NCI-H1105 (cell line): ENCODE measurements at regions not wholly inside any gene's neighbourhood (a gene's known extent, or its start where the extent isn't known, plus 50 kb on each side); places are given as distances from the start of the nearest gene placed in this dataset.
A peak's percentile ranks its signal among the peaks of the same experiment; 100 is the strongest.
"Not testable (repeated sequence)": the region's sequence is repeated elsewhere in the genome, so short reads cannot be mapped to it uniquely, and the experiment has no call there.

Source experiments
- DNase-seq: peaks from one replicate; lab custom pipeline; 2025; lab: John Stamatoyannopoulos, UW

DNA sequence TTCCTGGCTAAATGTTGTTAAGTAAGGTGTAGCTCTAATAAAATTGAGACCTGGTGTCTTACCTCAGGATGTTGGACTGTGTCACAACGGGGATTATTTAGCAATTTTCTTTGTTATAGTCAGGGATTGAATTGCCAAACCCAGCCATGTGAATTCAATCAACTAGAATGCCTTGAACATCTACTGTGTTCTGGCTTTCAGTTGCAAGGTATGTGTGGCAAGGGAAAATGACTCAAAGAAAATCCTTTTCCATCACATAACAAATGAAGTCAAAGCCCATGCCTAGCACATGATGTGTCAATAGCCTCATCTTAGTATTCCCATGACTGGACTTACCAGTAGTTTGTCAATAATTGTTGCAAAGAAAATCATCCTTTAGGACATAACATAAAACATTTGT, 519.8 kb upstream of the FLRT2 start:
- DNase-seq = no peak

- no peak for DNase-seq
Observed at GRCh38 chr14:85016496-85016895, 513.4 kb upstream of the FLRT2 start.

- DNase-seq = not testable (repeated sequence)
Observed at GRCh38 chr14:85023866-85024265, 506.1 kb upstream of the FLRT2 start.

DNA sequence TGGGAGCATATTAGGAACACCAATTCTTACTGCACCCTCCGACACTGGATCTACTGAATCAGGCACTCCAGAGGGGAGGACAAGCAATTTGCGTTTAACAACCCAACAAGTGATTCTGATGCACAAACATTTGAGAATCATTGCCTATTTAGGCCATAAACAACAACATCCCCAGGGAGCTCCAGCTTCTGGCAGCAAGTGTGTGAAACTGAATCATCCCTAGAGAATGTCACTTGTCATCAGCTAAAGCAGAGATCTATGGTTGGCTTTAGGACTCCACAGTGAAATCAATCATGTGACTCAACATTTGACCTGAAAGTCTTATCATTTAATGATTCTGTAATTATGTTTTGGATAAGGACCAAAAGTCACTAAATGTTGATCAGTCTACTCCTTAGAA, 505.0 kb upstream of the FLRT2 start:
- DNase-seq = no peak

GRCh38 chr14:85027681-85028370, 502.1 kb upstream of the FLRT2 start:
- DNase-seq = no peak

DNA sequence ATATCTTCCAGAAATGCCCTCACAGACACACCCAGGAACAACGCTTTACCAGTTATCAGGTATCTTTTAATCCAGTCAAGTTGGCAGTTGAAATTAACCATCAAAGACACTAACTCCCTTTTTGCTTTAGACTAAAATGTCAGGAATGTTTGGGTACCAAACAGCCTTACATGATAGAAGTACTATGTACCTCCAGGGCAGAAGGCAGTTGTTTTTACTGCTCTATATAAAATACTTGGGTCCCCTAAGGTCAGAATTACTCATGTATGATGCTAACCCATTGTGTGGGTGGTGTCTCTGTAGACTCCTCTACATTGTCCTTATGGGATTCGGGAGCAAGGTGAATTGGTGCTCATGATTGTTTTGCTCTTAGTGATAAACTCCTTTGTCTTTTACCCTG, 492.5 kb upstream of the FLRT2 start:
- no peak for DNase-seq

DNA sequence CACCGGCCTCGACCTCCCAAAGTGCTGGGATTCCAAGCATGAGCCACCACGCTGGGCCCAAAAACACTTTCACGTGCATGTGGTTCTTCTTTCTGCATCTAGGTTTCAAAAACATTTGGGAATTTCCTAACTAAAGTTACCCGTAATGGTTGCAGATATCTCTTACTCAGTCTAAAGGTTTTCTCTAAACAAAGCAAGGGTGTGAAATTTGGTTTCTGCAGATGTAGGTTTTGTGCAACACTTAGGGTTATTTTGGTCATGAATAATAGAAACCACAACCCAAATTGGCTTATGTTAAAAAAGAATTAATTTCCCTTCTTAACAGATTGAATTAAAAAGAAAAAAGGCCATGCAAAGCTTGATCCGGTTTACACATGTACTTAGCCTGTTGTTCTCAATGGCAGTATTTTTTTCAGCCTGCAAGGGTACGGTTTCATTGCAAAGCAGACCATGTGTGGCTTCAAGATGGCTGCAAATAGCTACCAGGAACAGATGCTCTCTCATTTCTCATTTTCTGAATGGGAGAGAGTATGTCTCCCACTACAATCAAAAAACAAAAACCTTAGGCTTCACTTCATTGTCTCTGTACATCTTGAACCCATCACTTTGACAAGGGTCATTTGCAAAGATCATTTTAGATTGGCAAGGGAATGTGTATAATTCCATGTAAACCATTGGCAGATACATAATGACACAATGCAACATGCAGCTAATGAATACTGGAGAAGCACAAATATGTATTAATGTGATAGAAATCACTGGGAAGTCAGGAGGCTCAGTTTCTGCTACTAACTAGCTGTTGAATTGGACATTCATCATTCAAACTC, 491.2 kb upstream of the FLRT2 start:
- no peak for DNase-seq

- DNase-seq = no peak
Observed at GRCh38 chr14:85039353-85039626, 490.7 kb upstream of the FLRT2 start.

DNA sequence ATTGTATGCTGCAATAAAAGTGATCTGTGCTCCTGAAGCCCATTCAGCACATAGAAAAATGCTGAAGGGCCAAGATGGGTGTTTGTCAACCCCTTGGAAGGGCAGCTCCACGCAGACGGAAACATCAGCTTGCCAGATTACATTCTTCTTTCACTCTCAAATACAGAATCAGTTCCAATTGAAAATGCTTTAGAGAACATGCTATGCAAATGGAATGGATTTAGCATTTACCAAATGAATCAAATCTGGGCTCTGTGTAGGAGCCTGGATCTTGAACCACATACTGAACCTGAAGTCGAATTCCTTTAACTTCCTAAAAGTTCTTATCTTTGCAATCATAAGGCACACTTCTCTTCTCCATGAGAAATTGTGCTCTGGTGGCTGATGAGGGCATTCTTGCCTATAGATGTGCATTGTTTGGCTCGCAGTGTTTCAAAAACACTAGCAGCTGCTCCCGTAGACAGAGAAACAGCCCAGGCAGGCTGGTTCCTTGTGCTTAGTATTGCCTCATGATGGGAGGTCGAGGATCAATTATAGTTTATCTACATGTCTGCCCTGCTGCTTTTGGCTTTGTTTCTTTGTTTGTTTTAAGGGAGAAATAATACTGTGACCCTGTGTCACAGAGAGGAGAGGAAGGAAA, 489.8 kb upstream of the FLRT2 start:
- DNase-seq = no peak

- DNase-seq = no peak
Observed at GRCh38 chr14:85041618-85042017, 488.3 kb upstream of the FLRT2 start.

DNA sequence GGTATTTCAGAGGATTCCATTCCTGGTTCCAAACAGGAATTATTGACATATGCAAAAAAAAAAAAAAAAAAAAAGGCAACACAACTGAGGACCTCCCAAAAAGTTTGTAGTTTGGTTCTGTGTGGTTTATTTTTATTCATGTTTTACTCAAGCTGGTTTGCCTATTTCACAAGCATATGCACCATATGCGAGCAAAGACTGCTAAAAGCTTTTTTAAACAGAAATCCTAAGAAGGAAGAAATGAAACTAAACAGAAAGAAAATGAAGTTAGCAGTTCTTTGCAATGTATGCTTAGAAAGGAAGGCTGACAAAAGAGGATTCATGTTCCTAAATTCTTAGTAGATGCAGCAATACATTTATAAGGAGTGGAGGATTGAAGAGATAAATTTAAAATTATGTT, 487.6 kb upstream of the FLRT2 start:
- no peak for DNase-seq

DNA sequence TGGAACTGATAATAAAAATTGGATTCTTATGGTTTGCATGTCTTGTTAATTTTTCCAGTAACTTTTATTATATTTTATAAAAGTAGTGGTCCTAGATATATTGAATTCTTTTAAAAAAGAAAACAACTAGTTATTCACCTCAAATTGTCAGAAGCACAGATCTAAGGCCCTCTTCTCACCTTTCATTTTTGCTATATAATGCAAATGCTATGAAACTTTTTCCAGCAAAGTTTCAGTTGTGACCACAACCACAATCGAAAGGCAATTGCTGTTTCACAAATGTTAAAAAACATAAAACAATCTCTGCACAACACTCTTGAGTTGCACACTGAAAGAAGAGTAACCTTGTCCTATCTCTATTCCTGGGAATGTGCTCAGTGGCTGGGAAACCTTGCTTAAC, 479.8 kb upstream of the FLRT2 start:
- DNase-seq = no peak

GRCh38 chr14:85052646-85053045, 477.3 kb upstream of the FLRT2 start:
- DNase-seq = no peak

GRCh38 chr14:85054178-85054577, 475.8 kb upstream of the FLRT2 start:
- DNase-seq = no peak

- DNase-seq = no peak
Observed at GRCh38 chr14:85056267-85056666, 473.7 kb upstream of the FLRT2 start.

GRCh38 chr14:85057221-85057620, 472.7 kb upstream of the FLRT2 start:
- peak; percentile 10 for DNase-seq

DNA sequence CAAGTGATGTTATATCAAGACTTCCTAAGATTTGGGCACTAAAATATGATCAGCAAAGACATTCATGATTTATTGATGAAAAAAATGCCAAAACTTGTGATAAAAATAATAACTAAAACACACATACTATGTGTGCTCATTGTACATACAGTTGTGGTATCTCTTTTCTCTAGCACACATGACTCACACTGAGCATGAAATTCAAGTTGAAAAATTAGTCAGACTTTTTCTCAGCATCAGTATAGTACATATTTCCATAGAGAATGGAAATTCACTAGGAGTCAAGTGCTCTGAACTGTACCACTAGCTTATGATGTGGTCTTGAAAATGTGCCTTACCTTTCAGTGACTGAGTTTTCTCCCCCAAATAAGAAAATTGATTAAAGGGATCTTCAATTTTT, 471.8 kb upstream of the FLRT2 start:
- no peak for DNase-seq

DNA sequence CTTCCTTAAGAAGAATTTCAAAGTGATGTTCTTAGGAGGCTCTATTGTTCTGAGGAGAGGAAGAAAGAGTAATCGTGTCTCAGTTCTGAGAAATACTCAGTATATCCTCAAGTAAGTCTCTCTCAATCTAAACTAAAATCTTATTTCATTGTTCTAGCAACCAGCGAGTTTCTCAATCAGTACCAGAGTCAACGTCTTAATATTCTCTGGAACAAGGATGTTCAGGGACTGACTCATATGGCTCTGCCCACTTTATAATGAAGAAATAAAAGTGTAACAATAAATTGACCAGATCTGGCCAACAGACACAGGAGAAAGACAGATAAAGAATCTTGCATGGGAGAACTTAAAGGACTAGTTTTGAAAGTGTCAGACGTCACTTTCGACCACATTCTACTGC, 469.8 kb upstream of the FLRT2 start:
- DNase-seq = no peak

DNA sequence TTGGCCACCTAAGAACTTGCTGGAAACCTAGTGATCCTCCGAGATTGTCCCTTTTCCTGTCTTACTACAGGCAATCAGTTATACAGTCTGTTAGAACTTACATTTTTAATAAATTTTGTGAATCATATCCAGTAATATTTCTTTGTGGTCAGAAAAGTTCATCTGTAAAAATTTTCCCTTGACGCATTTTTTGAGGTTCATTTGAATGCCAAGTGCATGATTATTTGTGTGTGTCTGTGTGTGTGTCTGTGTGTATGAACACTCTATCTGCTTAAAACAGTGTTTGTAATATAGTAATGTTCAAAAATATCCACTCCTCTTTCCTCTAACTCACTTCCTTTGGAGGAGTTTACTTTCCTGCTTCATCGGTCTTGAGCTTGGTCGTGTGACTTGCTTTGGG, 468.7 kb upstream of the FLRT2 start:
- no peak for DNase-seq

DNA sequence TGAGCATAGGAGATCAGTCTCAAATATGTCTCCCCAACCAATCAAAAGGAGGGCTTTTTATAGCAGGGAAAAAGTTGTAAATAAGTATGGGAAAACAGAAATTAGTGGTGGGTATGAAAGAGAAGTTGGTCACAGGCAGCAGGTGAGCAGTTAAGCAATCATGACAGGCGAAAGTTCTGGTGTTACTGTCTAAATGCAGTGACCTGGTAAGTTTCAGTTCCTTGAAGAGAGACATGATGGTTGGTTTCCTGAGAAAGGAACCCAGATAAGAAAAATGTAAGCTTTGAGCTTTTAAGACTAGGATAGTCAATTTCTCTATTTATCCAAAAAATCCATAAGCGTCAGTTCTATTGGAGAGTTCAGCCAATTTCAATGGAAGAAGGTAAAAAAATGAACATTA, 466.2 kb upstream of the FLRT2 start:
- DNase-seq = no peak

- no peak for DNase-seq
Observed at GRCh38 chr14:85071447-85071846, 458.5 kb upstream of the FLRT2 start.

GRCh38 chr14:85074955-85075354, 455.0 kb upstream of the FLRT2 start:
- DNase-seq = no peak

- no peak for DNase-seq
Observed at GRCh38 chr14:85075694-85076476, 454.1 kb upstream of the FLRT2 start.
